ENCODE measurements at regions not wholly inside any gene's neighbourhood (a gene's known extent, or its start where the extent isn't known, plus 50 kb on each side); places are given as distances from the start of the nearest gene placed in this dataset.

DNA sequence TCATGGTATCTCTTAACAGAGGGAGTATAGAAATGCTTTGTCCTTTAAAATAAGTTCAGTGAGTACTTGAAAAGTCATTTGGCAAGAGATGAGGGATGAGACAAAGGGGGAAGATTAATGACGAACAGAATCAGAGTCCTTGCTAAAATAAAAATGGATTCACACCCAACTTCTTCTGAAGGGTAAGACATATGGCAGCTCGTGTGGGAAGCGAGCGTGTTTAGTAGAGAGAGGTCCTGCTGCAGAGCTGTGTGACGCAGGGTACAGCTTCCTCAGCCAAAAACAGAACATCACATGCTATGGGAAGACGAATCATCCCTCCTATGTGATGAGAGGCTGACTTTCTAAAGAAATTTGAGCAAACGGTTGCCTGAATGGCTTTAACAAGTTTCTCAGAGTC is 158.5 kb upstream of the LMO4 start:
- no peak for TF ChIP-seq CTCF (conservative IDR thresholded peaks at IDR 0.05; ENCODE audit: low read depth, low read length)
- Histone ChIP-seq H3K79me2 (ENCODE audit: insufficient read depth, low read depth) (no peaks in the 10 kb centered on the region), H3K36me3 (ENCODE audit: insufficient read depth) (no peaks in the 10 kb centered on the region), H3K27ac (no peak overlapping the region), H3K9ac (no peak overlapping the region), H3K4me1 (ENCODE audit: low read depth, poor library complexity, severe bottlenecking) (no peaks in the 10 kb centered on the region), H3K4me2 (no peak overlapping the region), H3K27me3 (ENCODE audit: insufficient read depth, low read depth) (no peaks in the 10 kb centered on the region), H3K4me3 (IDR thresholded peaks at IDR 0.05; ENCODE audit: insufficient read depth, low read depth, low read length) (no peak overlapping the region), H4K20me1 (ENCODE audit: insufficient read depth) (no peaks in the 10 kb centered on the region), H2AFZ (ENCODE audit: low read depth) (no peak overlapping the region)

DNA sequence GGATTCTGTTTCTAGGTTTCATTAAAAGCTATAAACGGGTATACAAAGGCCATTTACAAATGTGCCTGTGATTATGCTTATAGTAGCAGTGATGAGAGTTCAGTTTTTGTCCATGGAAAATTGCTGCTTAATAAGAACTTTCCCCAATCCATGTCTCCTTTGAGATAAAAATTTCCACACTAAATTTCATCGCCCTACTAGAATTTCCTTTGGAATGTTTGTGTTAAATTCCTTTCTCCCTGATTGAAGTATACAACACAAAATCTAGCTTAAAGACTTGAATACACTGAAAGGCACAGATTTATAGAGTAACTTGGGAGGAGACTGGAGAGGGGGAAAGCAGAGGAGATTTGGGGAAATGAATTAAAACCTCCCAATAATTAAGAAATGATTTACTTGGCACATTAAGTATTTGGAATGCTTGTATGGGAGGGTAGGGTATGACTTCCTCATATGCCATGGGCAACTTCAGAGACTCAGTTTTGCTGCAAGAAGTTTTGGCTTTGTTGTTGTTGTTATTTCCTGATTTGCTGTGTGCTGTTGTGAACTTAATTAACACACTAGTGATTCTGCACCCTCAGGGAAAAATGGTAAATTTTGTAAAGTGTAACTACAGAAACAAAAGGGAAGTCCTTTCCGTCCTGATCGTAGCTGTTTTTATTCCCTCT is 157.6 kb upstream of the LMO4 start:
- Histone ChIP-seq H3K27ac (no peak overlapping the region), H3K4me2 (no peak overlapping the region)

GRCh38 chr1:87173231-87173630 is 155.4 kb upstream of the LMO4 start:
- no peaks in the 10 kb centered on the region for H3K4me1 ChIP-seq (ENCODE audit: low read depth, poor library complexity, severe bottlenecking)
- H3K27me3 ChIP-seq (ENCODE audit: insufficient read depth, low read depth): no peaks in the 10 kb centered on the region
- H3K36me3 ChIP-seq (ENCODE audit: insufficient read depth): no peaks in the 10 kb centered on the region
- H3K27ac ChIP-seq: no peak overlapping the region
- H4K20me1 ChIP-seq (ENCODE audit: insufficient read depth): no peaks in the 10 kb centered on the region
- H3K9ac ChIP-seq: no peak overlapping the region
- H3K4me3 ChIP-seq (IDR thresholded peaks at IDR 0.05; ENCODE audit: insufficient read depth, low read depth, low read length): no peak overlapping the region
- H3K4me2 ChIP-seq: no peak overlapping the region
- TF ChIP-seq CTCF (conservative IDR thresholded peaks at IDR 0.05; ENCODE audit: low read depth, low read length): no peak
- no peak overlapping the region for H2AFZ ChIP-seq (ENCODE audit: low read depth)
- H3K79me2 ChIP-seq (ENCODE audit: insufficient read depth, low read depth): no peaks in the 10 kb centered on the region

More for the DNA sequence above, 157.6 kb upstream of the LMO4 start:
- Histone ChIP-seq H3K4me1 (ENCODE audit: low read depth, poor library complexity, severe bottlenecking) (no peaks in the 10 kb centered on the region), H2AFZ (ENCODE audit: low read depth) (no peak overlapping the region), H3K79me2 (ENCODE audit: insufficient read depth, low read depth) (no peaks in the 10 kb centered on the region), H3K27me3 (ENCODE audit: insufficient read depth, low read depth) (no peaks in the 10 kb centered on the region), H3K4me3 (IDR thresholded peaks at IDR 0.05; ENCODE audit: insufficient read depth, low read depth, low read length) (no peak overlapping the region), H3K36me3 (ENCODE audit: insufficient read depth) (no peaks in the 10 kb centered on the region), H3K9ac (no peak overlapping the region), H4K20me1 (ENCODE audit: insufficient read depth) (no peaks in the 10 kb centered on the region)
- TF ChIP-seq CTCF (conservative IDR thresholded peaks at IDR 0.05; ENCODE audit: low read depth, low read length): no peak

- no peak overlapping the region for H2AFZ ChIP-seq (ENCODE audit: low read depth)
- H3K4me1 ChIP-seq (ENCODE audit: low read depth, poor library complexity, severe bottlenecking): no peaks in the 10 kb centered on the region
- H3K9ac ChIP-seq: no peak overlapping the region
- TF ChIP-seq CTCF (conservative IDR thresholded peaks at IDR 0.05; ENCODE audit: low read depth, low read length): no peak
- H3K4me3 ChIP-seq (IDR thresholded peaks at IDR 0.05; ENCODE audit: insufficient read depth, low read depth, low read length): no peak overlapping the region
- no peaks in the 10 kb centered on the region for H3K36me3 ChIP-seq (ENCODE audit: insufficient read depth)
- no peak overlapping the region for H3K4me2 ChIP-seq
- no peaks in the 10 kb centered on the region for H4K20me1 ChIP-seq (ENCODE audit: insufficient read depth)
- no peaks in the 10 kb centered on the region for H3K79me2 ChIP-seq (ENCODE audit: insufficient read depth, low read depth)
- no peaks in the 10 kb centered on the region for H3K27me3 ChIP-seq (ENCODE audit: insufficient read depth, low read depth)
- H3K27ac ChIP-seq: no peak overlapping the region
These were observed 153.9 kb upstream of the LMO4 start for GRCh38 chr1:87174724-87175245.
